Vagina (tissue), 2 donors: ENCODE measurements at regions not wholly inside any gene's neighbourhood (a gene's known extent, or its start where the extent isn't known, plus 50 kb on each side); places are given as distances from the start of the nearest gene placed in this dataset.

Source experiments
- CTCF ChIP-seq, 3 experiments: fragments of 450-650 bp in 2 of 3; fragments of 200-600 bp in 1 of 3; sonication (generic) in 1 of 3; IDR thresholded peaks; one replicate each; pipeline ENCODE4 v1.5.1; 2017 to 2019; ENCODE audit warnings: antibody characterized with exemption in 3 of 3, mild to moderate bottlenecking in 2 of 3, moderate library complexity in 2 of 3
- POLR2A ChIP-seq, 2 donors: fragments of 450-650 bp; IDR thresholded peaks; one replicate each; pipeline ENCODE4 v1.6.1; 2017; ENCODE audit warnings: antibody characterized with exemption in 2 of 2, mild to moderate bottlenecking in 2 of 2, moderate library complexity in 2 of 2
- POLR2AphosphoS5 ChIP-seq, 2 donors: sonication (generic); formaldehyde crosslinking; IDR thresholded peaks; one replicate each; pipeline ENCODE4 v1.9.0; 2017; ENCODE audit warnings: antibody characterized with exemption in 2 of 2, mild to moderate bottlenecking in 2 of 2, low read depth in 1 of 2; ENCODE audit not compliant: insufficient read depth in 1 of 2

GRCh38 chr6:48893048-48893447 is 570.0 kb downstream of the MMUT start:
- TF ChIP-seq CTCF (IDR thresholded peaks at IDR 0.05) (no peak), POLR2A (IDR thresholded peaks at IDR 0.05) (no peak), POLR2AphosphoS5 (IDR thresholded peaks at IDR 0.05; ENCODE audit: insufficient read depth in 1 of 2, low read depth in 1 of 2) (no peak)
